IMR-90 (cell line): ENCODE measurements at regions not wholly inside any gene's neighbourhood (a gene's known extent, or its start where the extent isn't known, plus 50 kb on each side); places are given as distances from the start of the nearest gene placed in this dataset.

ENCODE experiments used
- CHD1 ChIP-seq: IDR thresholded peaks from 2 replicates; pipeline ENCODE4 v1.6.1; 2012; ENCODE audit warnings: low read depth, low read length, improper control_type of control experiment
- CTCF ChIP-seq: conservative IDR thresholded peaks from 2 replicates; pipeline ENCODE4 v1.5.1; 2012; ENCODE audit warnings: mild to moderate bottlenecking, low read depth, low read length, improper control_type of control experiment
- ELK1 ChIP-seq: fragments of 150-350 bp; IDR thresholded peaks from 2 replicates; pipeline ENCODE4 v1.6.1; 2016; ENCODE audit warnings: low read depth, mild to moderate bottlenecking, low read length, moderate library complexity, borderline replicate concordance
- FOS ChIP-seq: fragments of 150-350 bp; IDR thresholded peaks from 2 replicates; pipeline ENCODE4 v1.6.1; 2016; ENCODE audit warnings: low read depth, low read length
- MAZ ChIP-seq: IDR thresholded peaks from 2 replicates; pipeline ENCODE4 v1.6.1; 2012; ENCODE audit warnings: low read depth, mild to moderate bottlenecking, low read length, improper control_type of control experiment, moderate library complexity, borderline replicate concordance
- RFX5 ChIP-seq: IDR thresholded peaks from 2 replicates; pipeline ENCODE4 v1.8.0; 2012; ENCODE audit warnings: low read depth, mild to moderate bottlenecking, low read length, moderate library complexity
- USF2 ChIP-seq: fragments of 150-350 bp; IDR thresholded peaks from 2 replicates; pipeline ENCODE4 v1.6.1; 2017; ENCODE audit warnings: mild to moderate bottlenecking, antibody characterized with exemption, low read length, low read depth

- TF ChIP-seq CTCF (no peak), USF2 (no peak), ELK1 (no peak), FOS (no peak), RFX5 (no peak), MAZ (no peak), CHD1 (no peak)
Observed at GRCh38 chr2:43004879-43005244, 212.5 kb upstream of the HAAO start.
